C4-2B (cell line): ENCODE measurements at regions not wholly inside any gene's neighbourhood (a gene's known extent, or its start where the extent isn't known, plus 50 kb on each side); places are given as distances from the start of the nearest gene placed in this dataset.

Source experiments
- CTCF ChIP-seq: fragments of 450-650 bp; conservative IDR thresholded peaks from 2 replicates; pipeline ENCODE4 v1.5.1; 2017; ENCODE audit warnings: mild to moderate bottlenecking
- ZFX ChIP-seq: fragments of 450-650 bp; IDR thresholded peaks from 2 replicates; pipeline ENCODE4 v1.6.1; 2017

DNA sequence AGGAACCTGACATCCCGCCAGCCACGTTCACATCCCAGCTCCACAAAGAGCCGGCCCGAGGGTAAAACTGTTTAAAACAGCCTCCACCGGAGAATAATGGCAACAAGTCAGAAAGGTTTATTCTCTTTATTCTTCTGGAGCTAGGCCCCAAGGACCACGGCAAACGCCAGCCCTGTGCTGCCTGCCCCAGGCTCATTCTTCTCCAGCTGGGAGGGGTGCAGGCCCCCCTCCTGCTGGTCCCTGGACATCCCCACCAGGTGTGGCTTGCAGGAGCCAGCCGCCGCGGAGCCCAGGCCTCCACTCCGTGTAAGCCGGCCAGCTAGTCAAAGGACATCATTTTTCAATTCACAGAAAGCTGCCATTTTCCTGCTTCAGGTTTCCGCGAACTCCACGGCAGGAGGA is 65.8 kb upstream of the SALL3 start:
- TF ChIP-seq CTCF (no peak), ZFX (no peak)
